Neural progenitor cell (in vitro differentiated cells): ENCODE measurements at regions not wholly inside any gene's neighbourhood (a gene's known extent, or its start where the extent isn't known, plus 50 kb on each side); places are given as distances from the start of the nearest gene placed in this dataset.
"Not testable (repeated sequence)": the region's sequence is repeated elsewhere in the genome, so short reads cannot be mapped to it uniquely, and the experiment has no call there.

Source experiments
- DNase-seq: peaks from one replicate; pipeline ENCODE4 v3.0.0-alpha.2; 2016; ENCODE audit warnings: low spot score
- H2AFZ ChIP-seq: fragments of 200-600 bp; sonication (generic); replicated peaks from 2 replicates; pipeline ENCODE4 v1.6.1; 2016; ENCODE audit warnings: antibody characterized with exemption
- H3F3A ChIP-seq: fragments of 200-600 bp; sonication (generic); 2 replicates; pipeline ENCODE4 v1.6.1; 2016; ENCODE audit warnings: antibody characterized with exemption, low read depth
- H3K27ac ChIP-seq: fragments of 200-600 bp; sonication (generic); 2 replicates; pipeline ENCODE4 v1.5.1; 2016; ENCODE audit warnings: mild to moderate bottlenecking
- H3K27me3 ChIP-seq: fragments of 200-600 bp; sonication (generic); 2 replicates; pipeline ENCODE4 v1.6.1; 2016; ENCODE audit warnings: mild to moderate bottlenecking, moderate library complexity
- H3K36me3 ChIP-seq: fragments of 200-600 bp; sonication (generic); 2 replicates; pipeline ENCODE4 v1.5.1; 2016
- H3K4me1 ChIP-seq: fragments of 200-600 bp; sonication (generic); 2 replicates; pipeline ENCODE4 v1.6.1; 2016; ENCODE audit warnings: mixed run types
- H3K4me2 ChIP-seq: fragments of 200-600 bp; sonication (generic); 2 replicates; pipeline ENCODE4 v1.6.1; 2016
- H3K4me3 ChIP-seq: fragments of 200-600 bp; sonication (generic); 2 replicates; pipeline ENCODE4 v1.5.1; 2016
- H3K79me2 ChIP-seq: fragments of 200-600 bp; sonication (generic); 2 replicates; pipeline ENCODE4 v1.6.1; 2016; ENCODE audit warnings: low read depth
- H3K9ac ChIP-seq: fragments of 200-600 bp; sonication (generic); 2 replicates; pipeline ENCODE4 v1.6.1; 2016
- H3K9me3 ChIP-seq: fragments of 200-600 bp; sonication (generic); 2 replicates; pipeline ENCODE4 v1.5.1; 2016; ENCODE audit warnings: low read depth
- H4K20me1 ChIP-seq: fragments of 200-600 bp; sonication (generic); 2 replicates; pipeline ENCODE4 v1.6.1; 2016; ENCODE audit warnings: low read depth
- H3K27ac Mint-ChIP-seq: 3 replicates; pipeline ENCODE4 v1.8.0; 2021; ENCODE audit warnings: mixed read lengths
- H3K27me3 Mint-ChIP-seq: 2 replicates; pipeline ENCODE4 v1.8.0; 2022; ENCODE audit warnings: low read depth, mild to moderate bottlenecking, inconsistent platforms, moderate library complexity, mixed read lengths; ENCODE audit not compliant: insufficient read depth
- H3K36me3 Mint-ChIP-seq: 3 replicates; pipeline ENCODE4 v1.8.0; 2021; ENCODE audit warnings: mixed read lengths
- H3K4me1 Mint-ChIP-seq: 3 replicates; pipeline ENCODE4 v1.8.0; 2021; ENCODE audit warnings: mixed read lengths
- H3K4me3 Mint-ChIP-seq: 3 replicates; pipeline ENCODE4 v1.8.0; 2021; ENCODE audit warnings: mild to moderate bottlenecking, moderate library complexity, mixed read lengths
- H3K9me3 Mint-ChIP-seq: 3 replicates; pipeline ENCODE4 v1.8.0; 2020; ENCODE audit warnings: mixed read lengths
- EZH2 ChIP-seq: fragments of 200-600 bp; sonication (generic); IDR thresholded peaks from 2 replicates; pipeline ENCODE4 v1.6.1; 2017; ENCODE audit warnings: antibody characterized with exemption, mild to moderate bottlenecking, moderate library complexity
- EZH2phosphoT487 ChIP-seq: fragments of 200-600 bp; sonication (generic); IDR thresholded peaks from 2 replicates; pipeline ENCODE4 v1.6.1; 2017; ENCODE audit warnings: antibody characterized with exemption
- TF ChIP-seq, protein P1 (sequence below): fragments of 200-600 bp; sonication (generic); IDR thresholded peaks from 2 replicates; pipeline ENCODE4 v1.5.1; 2017; ENCODE audit warnings: antibody characterized with exemption, mild to moderate bottlenecking

- Histone ChIP-seq H3F3A (no peaks in the 10 kb centered on the region), H3K79me2 (no peaks in the 10 kb centered on the region), H3K9ac (no peak overlapping the region), H3K4me3 (no peak overlapping the region), H3K27ac (no peak overlapping the region), H3K9me3 (no peaks in the 10 kb centered on the region), H3K4me2 (no peak overlapping the region), H3K36me3 (no peaks in the 10 kb centered on the region), H4K20me1 (no peaks in the 10 kb centered on the region), H3K4me1 (no peaks in the 10 kb centered on the region), H2AFZ (no peak overlapping the region), H3K27me3 (no peaks in the 10 kb centered on the region)
- H3K27ac Mint-ChIP-seq, result no peak overlapping the region
- no peaks in the 10 kb centered on the region for H3K9me3 Mint-ChIP-seq
- peaks cover 2% of the 10 kb centered on the region for H3K27me3 Mint-ChIP-seq
- H3K4me1 Mint-ChIP-seq, result no peaks in the 10 kb centered on the region
- TF ChIP-seq EZH2 (no peak), EZH2phosphoT487 (no peak)
- TF ChIP-seq, protein P1, sequence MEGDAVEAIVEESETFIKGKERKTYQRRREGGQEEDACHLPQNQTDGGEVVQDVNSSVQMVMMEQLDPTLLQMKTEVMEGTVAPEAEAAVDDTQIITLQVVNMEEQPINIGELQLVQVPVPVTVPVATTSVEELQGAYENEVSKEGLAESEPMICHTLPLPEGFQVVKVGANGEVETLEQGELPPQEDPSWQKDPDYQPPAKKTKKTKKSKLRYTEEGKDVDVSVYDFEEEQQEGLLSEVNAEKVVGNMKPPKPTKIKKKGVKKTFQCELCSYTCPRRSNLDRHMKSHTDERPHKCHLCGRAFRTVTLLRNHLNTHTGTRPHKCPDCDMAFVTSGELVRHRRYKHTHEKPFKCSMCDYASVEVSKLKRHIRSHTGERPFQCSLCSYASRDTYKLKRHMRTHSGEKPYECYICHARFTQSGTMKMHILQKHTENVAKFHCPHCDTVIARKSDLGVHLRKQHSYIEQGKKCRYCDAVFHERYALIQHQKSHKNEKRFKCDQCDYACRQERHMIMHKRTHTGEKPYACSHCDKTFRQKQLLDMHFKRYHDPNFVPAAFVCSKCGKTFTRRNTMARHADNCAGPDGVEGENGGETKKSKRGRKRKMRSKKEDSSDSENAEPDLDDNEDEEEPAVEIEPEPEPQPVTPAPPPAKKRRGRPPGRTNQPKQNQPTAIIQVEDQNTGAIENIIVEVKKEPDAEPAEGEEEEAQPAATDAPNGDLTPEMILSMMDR, result no peak
- no peak for DNase-seq
- no peaks in the 10 kb centered on the region for H3K36me3 Mint-ChIP-seq
- no peak overlapping the region for H3K4me3 Mint-ChIP-seq
Observed at GRCh38 chr6:150499882-150500312, 99.8 kb upstream of the PLEKHG1 start.

DNA sequence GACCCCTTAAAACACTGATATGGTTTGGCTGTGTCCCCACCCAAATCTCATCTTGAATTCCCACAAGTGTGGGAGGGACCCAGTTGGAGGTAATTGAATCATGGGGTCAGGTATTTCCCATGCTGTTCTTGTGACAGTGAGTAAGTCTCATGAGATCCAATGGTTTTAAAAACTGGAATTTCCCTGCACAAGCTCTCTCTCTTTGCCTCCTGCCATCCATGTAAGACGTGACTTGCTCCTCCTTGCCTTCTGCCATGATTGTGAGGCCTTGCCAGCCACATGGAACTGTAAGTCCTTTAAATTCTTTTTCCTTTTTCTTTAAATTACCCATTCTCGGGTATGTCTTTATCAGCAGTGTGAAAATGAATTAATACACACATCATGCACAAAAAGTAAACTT, 99.1 kb upstream of the PLEKHG1 start:
- not testable (repeated sequence) for H3K27me3 Mint-ChIP-seq, H3K4me3 Mint-ChIP-seq, H3K27me3 ChIP-seq, H3K4me1 ChIP-seq, H4K20me1 ChIP-seq, H2AFZ ChIP-seq, H3K4me1 Mint-ChIP-seq, H3K9me3 ChIP-seq, H3K27ac Mint-ChIP-seq, H3K4me3 ChIP-seq, H3K36me3 Mint-ChIP-seq, H3K27ac ChIP-seq, H3K9me3 Mint-ChIP-seq, H3K9ac ChIP-seq, H3K4me2 ChIP-seq, H3K36me3 ChIP-seq, DNase-seq, H3F3A ChIP-seq, H3K79me2 ChIP-seq

DNA sequence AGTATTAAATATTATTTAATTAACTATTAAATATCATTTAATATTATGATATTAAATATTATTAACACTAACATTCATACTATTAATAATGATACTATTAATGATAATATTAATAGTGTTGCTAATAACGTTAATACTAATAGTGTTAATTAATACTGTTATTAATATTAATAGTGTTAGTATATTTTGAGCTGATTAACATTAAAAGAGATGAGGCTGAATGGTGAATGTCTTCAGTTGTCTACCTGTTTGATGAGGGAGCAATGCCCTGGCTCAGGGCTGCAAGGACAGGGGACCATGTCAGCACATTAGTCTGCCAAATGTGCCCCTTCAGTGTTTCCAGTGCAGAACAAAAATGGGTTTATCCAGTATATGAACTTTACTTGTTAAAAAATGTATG, 96.6 kb upstream of the PLEKHG1 start:
- Histone ChIP-seq H2AFZ (peak overlapping the region; percentile 39), H3F3A (no peaks in the 10 kb centered on the region), H3K9me3 (no peaks in the 10 kb centered on the region), H3K79me2 (no peaks in the 10 kb centered on the region), H3K9ac (no peak overlapping the region), H3K4me2 (no peak overlapping the region), H3K27ac (no peak overlapping the region), H3K4me3 (no peak overlapping the region), H4K20me1 (no peaks in the 10 kb centered on the region), H3K4me1 (no peaks in the 10 kb centered on the region), H3K27me3 (no peaks in the 10 kb centered on the region), H3K36me3 (no peaks in the 10 kb centered on the region)
- Mint-ChIP-seq H3K4me1 (no peaks in the 10 kb centered on the region), H3K4me3 (no peak overlapping the region), H3K9me3 (peaks cover 2% of the 10 kb centered on the region), H3K27me3 (peaks cover 2% of the 10 kb centered on the region), H3K36me3 (no peaks in the 10 kb centered on the region), H3K27ac (no peak overlapping the region)
- DNase-seq, result no peak
- no peak for TF ChIP-seq EZH2
- TF ChIP-seq EZH2phosphoT487, result no peak
- TF ChIP-seq, protein P1, result no peak

DNA sequence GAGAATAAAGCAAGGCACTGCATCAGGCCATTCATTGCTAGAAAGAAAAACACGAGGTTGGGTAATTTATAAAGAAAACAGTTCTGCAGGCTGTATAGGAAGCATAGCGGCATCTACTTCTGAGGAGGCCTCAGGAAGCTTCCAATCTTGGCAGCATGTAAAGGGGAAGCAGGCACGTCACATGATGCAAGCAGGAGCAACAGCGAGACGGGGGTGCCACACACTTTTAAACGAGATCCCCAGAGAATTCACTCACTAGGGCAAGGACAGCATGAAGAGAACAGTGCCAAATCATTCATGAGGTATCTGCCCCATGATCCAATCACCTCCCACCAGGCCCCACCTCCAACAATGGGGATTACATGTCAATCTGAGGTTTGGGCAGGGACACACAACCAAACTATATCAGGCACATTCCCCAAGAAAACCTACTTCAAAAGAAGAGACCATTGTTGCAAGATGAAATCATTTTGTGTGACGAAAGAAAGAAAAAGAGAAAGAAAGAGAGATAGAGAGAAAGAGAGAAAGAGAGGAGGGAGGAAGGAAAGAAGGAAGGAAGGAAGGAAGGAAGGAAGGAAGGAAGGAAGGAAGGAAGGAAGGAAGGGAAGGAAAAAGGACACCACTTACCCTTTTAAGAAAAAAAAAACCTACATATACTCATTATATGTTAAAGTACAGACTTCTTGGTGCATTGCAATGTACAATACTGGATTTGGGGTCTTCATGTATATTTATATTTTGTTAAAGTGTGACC, 95.9 kb upstream of the PLEKHG1 start:
- Mint-ChIP-seq H3K4me3 (no peak overlapping the region), H3K27me3 (peaks cover 2% of the 10 kb centered on the region), H3K27ac (no peak overlapping the region), H3K36me3 (no peaks in the 10 kb centered on the region), H3K9me3 (peaks cover 4% of the 10 kb centered on the region), H3K4me1 (no peaks in the 10 kb centered on the region)
- Histone ChIP-seq H3K27me3 (no peaks in the 10 kb centered on the region), H3K9me3 (no peaks in the 10 kb centered on the region), H3K4me2 (no peak overlapping the region), H2AFZ (peak overlapping the region; percentile 39), H3K4me1 (no peaks in the 10 kb centered on the region), H3K9ac (no peak overlapping the region), H3K79me2 (no peaks in the 10 kb centered on the region), H3K27ac (no peak overlapping the region), H4K20me1 (no peaks in the 10 kb centered on the region), H3F3A (no peaks in the 10 kb centered on the region), H3K36me3 (no peaks in the 10 kb centered on the region), H3K4me3 (no peak overlapping the region)
- DNase-seq, result no peak
- TF ChIP-seq EZH2phosphoT487 (no peak), EZH2 (no peak)
- TF ChIP-seq, protein P1, result no peak

- not testable (repeated sequence) for H3K9me3 ChIP-seq, H3K4me3 ChIP-seq, H3K4me2 ChIP-seq, H3K9me3 Mint-ChIP-seq, H3K36me3 ChIP-seq, H3K27ac Mint-ChIP-seq, H4K20me1 ChIP-seq, H3K36me3 Mint-ChIP-seq, H3K27me3 Mint-ChIP-seq, H3K9ac ChIP-seq, H3F3A ChIP-seq, H3K4me1 ChIP-seq, DNase-seq, H3K79me2 ChIP-seq, H3K4me1 Mint-ChIP-seq, H3K27ac ChIP-seq, H2AFZ ChIP-seq, H3K4me3 Mint-ChIP-seq, H3K27me3 ChIP-seq
Observed at GRCh38 chr6:150507361-150507760, 92.3 kb upstream of the PLEKHG1 start.
